Peyer's patch (tissue), 4 donors: ENCODE measurements at regions not wholly inside any gene's neighbourhood (a gene's known extent, or its start where the extent isn't known, plus 50 kb on each side); places are given as distances from the start of the nearest gene placed in this dataset.

ENCODE experiments used
- CTCF ChIP-seq, 6 experiments: fragments of 450-650 bp in 4 of 6; fragments of 200-600 bp in 2 of 6; sonication (generic) in 1 of 6; IDR thresholded peaks; one replicate each; pipeline ENCODE4 v1.5.1; 2017 to 2019; ENCODE audit warnings: antibody characterized with exemption in 6 of 6, mild to moderate bottlenecking in 3 of 6, moderate library complexity in 1 of 6
- POLR2A ChIP-seq, 2 donors: fragments of 450-650 bp; IDR thresholded peaks; one replicate each; pipeline ENCODE4 v1.5.1; 2017; ENCODE audit warnings: antibody characterized with exemption in 2 of 2, mild to moderate bottlenecking in 2 of 2, moderate library complexity in 2 of 2

- no peak for TF ChIP-seq CTCF (IDR thresholded peaks at IDR 0.05)
- no peak for TF ChIP-seq POLR2A (IDR thresholded peaks at IDR 0.05)
Observed at GRCh38 chr14:54137614-54137961, 181.0 kb upstream of the BMP4 start.
